HEK293 (cell line): ENCODE measurements at regions not wholly inside any gene's neighbourhood (a gene's known extent, or its start where the extent isn't known, plus 50 kb on each side); places are given as distances from the start of the nearest gene placed in this dataset.

Source experiments
- CTCF ChIA-PET: fragments of 350-600 bp; formaldehyde crosslinking; extraction: SDS; loops from one replicate; lab custom pipeline; 2021; ENCODE audit warnings: antibody characterized with exemption; lab: Yijun Ruan, JAX
- POLR2A ChIA-PET: fragments of 300-600 bp; formaldehyde crosslinking; extraction: SDS; loops from one replicate; lab custom pipeline; 2020; ENCODE audit warnings: antibody characterized with exemption, inconsistent platforms; lab: Yijun Ruan, JAX
- H3K27ac ChIP-seq: fragments of 200-500 bp; sonication (Bioruptor generic); 2 replicates; pipeline ENCODE4 v1.5.1; 2014; ENCODE audit warnings: low read depth, low read length, control low read depth, inconsistent platforms; ENCODE audit errors: extremely low read depth
- H3K36me3 ChIP-seq, 2 experiments: fragments of 200-500 bp in 1 of 2; sonication (Bioruptor generic) in 1 of 2; 1 replicate in 1 of 2; 2 replicates in 1 of 2; pipeline ENCODE4 v1.5.1; 2014 to 2017; ENCODE audit warnings: inconsistent platforms in 2 of 2, low read length in 2 of 2; ENCODE audit not compliant: control insufficient read depth in 2 of 2, insufficient read depth in 1 of 2
- H3K4me1 ChIP-seq: fragments of 200-500 bp; sonication (Bioruptor generic); 2 replicates; pipeline ENCODE4 v1.5.1; 2014; ENCODE audit warnings: mild to moderate bottlenecking, low read length, inconsistent platforms; ENCODE audit not compliant: control insufficient read depth, insufficient read depth
- H3K4me3 ChIP-seq: 2 replicates; pipeline ENCODE4 v1.5.1; 2011; ENCODE audit warnings: low read depth, mild to moderate bottlenecking, control low read depth, low read length, moderate library complexity
- H3K9me3 ChIP-seq: fragments of 200-500 bp; sonication (Bioruptor generic); 2 replicates; pipeline ENCODE4 v1.5.1; 2014; ENCODE audit warnings: low read depth, low read length, inconsistent platforms; ENCODE audit not compliant: control insufficient read depth, insufficient read depth
- BCL11A ChIP-seq: fragments of 450-650 bp; formaldehyde crosslinking; IDR thresholded peaks from 2 replicates; pipeline ENCODE4 v1.5.1; 2016; ENCODE audit warnings: low read depth, missing biosample characterization, missing genetic modification characterization
- GFI1B ChIP-seq: fragments of 450-650 bp; formaldehyde crosslinking; IDR thresholded peaks from 2 replicates; pipeline ENCODE4 v1.5.1; 2016; ENCODE audit warnings: missing biosample characterization, missing genetic modification characterization
- HOXA7 ChIP-seq: sonication (generic); formaldehyde crosslinking; IDR thresholded peaks from 2 replicates; pipeline ENCODE4 v1.8.1; 2022; ENCODE audit warnings: missing genetic modification reagents, borderline replicate concordance
- INSM2 ChIP-seq: fragments of 450-650 bp; formaldehyde crosslinking; IDR thresholded peaks from 2 replicates; pipeline ENCODE4 v1.5.1; 2016; ENCODE audit warnings: missing biosample characterization, missing genetic modification characterization
- KLF1 ChIP-seq: fragments of 450-650 bp; formaldehyde crosslinking; IDR thresholded peaks from 2 replicates; pipeline ENCODE4 v1.5.1; 2016; ENCODE audit warnings: missing biosample characterization, missing genetic modification characterization
- KLF7 ChIP-seq: fragments of 450-650 bp; formaldehyde crosslinking; IDR thresholded peaks from 2 replicates; pipeline ENCODE4 v1.5.1; 2016; ENCODE audit warnings: missing biosample characterization, missing genetic modification characterization, borderline replicate concordance
- PRDM4 ChIP-seq: fragments of 450-650 bp; formaldehyde crosslinking; IDR thresholded peaks from 2 replicates; pipeline ENCODE4 v1.5.1; 2017; ENCODE audit warnings: missing biosample characterization, missing genetic modification characterization
- SCRT1 ChIP-seq: fragments of 450-650 bp; formaldehyde crosslinking; IDR thresholded peaks from 2 replicates; pipeline ENCODE4 v1.5.1; 2016; ENCODE audit warnings: missing biosample characterization, missing genetic modification characterization, borderline replicate concordance
- SP7 ChIP-seq: fragments of 450-650 bp; formaldehyde crosslinking; IDR thresholded peaks from 2 replicates; pipeline ENCODE4 v1.5.1; 2016; ENCODE audit warnings: missing biosample characterization, missing genetic modification characterization
- YY1 ChIP-seq: fragments of 450-650 bp; formaldehyde crosslinking; IDR thresholded peaks from 2 replicates; pipeline ENCODE4 v1.5.1; 2018; ENCODE audit warnings: missing biosample characterization, missing genetic modification characterization
- ZBTB49 ChIP-seq: fragments of 450-650 bp; formaldehyde crosslinking; IDR thresholded peaks from 2 replicates; pipeline ENCODE4 v1.5.1; 2016; ENCODE audit warnings: missing biosample characterization, missing genetic modification characterization, low read depth
- ZNF157 ChIP-seq: fragments of 450-650 bp; formaldehyde crosslinking; IDR thresholded peaks from 2 replicates; pipeline ENCODE4 v1.5.1; 2016; ENCODE audit warnings: missing biosample characterization, missing genetic modification characterization
- ZNF223 ChIP-seq: fragments of 450-650 bp; formaldehyde crosslinking; IDR thresholded peaks from 2 replicates; pipeline ENCODE4 v1.5.1; 2016; ENCODE audit warnings: missing biosample characterization, missing genetic modification characterization
- ZNF239 ChIP-seq: fragments of 450-650 bp; formaldehyde crosslinking; IDR thresholded peaks from 2 replicates; pipeline ENCODE4 v1.5.1; 2016; ENCODE audit warnings: missing biosample characterization, missing genetic modification characterization
- ZNF274 ChIP-seq, 2 experiments: fragments of 200-500 bp in 1 of 2; fragments of 450-650 bp in 1 of 2; sonication (Bioruptor generic) in 1 of 2; formaldehyde crosslinking in 1 of 2; IDR thresholded peaks; 2 replicates each; pipeline versions ENCODE4 v1.5.1 to v1.6.1; 2014 to 2016; ENCODE audit warnings: borderline replicate concordance in 1 of 2, inconsistent platforms in 1 of 2, low read length in 1 of 2, missing biosample characterization in 1 of 2, missing genetic modification characterization in 1 of 2
- ZNF311 ChIP-seq: fragments of 450-650 bp; formaldehyde crosslinking; IDR thresholded peaks from 2 replicates; pipeline ENCODE4 v1.5.1; 2017; ENCODE audit warnings: missing biosample characterization, missing genetic modification characterization, borderline replicate concordance
- ZNF391 ChIP-seq: fragments of 450-650 bp; formaldehyde crosslinking; IDR thresholded peaks from 2 replicates; pipeline ENCODE4 v1.5.1; 2016; ENCODE audit warnings: low read depth, missing biosample characterization, missing genetic modification characterization, borderline replicate concordance
- ZNF394 ChIP-seq: fragments of 450-650 bp; formaldehyde crosslinking; IDR thresholded peaks from 2 replicates; pipeline ENCODE4 v1.5.1; 2016; ENCODE audit warnings: missing biosample characterization, missing genetic modification characterization, mild to moderate bottlenecking, moderate library complexity, borderline replicate concordance
- ZNF510 ChIP-seq: fragments of 450-650 bp; formaldehyde crosslinking; IDR thresholded peaks from 2 replicates; pipeline ENCODE4 v1.5.1; 2018; ENCODE audit warnings: mild to moderate bottlenecking, missing genetic modification characterization, missing biosample characterization; ENCODE audit not compliant: insufficient replicate concordance
- ZNF549 ChIP-seq: fragments of 450-650 bp; IDR thresholded peaks from 2 replicates; pipeline ENCODE4 v1.5.1; 2018; ENCODE audit warnings: missing biosample characterization, missing genetic modification characterization, mild to moderate bottlenecking, inconsistent platforms, moderate library complexity
- ZNF580 ChIP-seq: fragments of 450-650 bp; formaldehyde crosslinking; IDR thresholded peaks from 2 replicates; pipeline ENCODE4 v1.5.1; 2016; ENCODE audit warnings: missing biosample characterization, missing genetic modification characterization
- ZNF624 ChIP-seq: fragments of 450-650 bp; formaldehyde crosslinking; IDR thresholded peaks from 2 replicates; pipeline ENCODE4 v1.5.1; 2017; ENCODE audit warnings: missing biosample characterization, missing genetic modification characterization
- ZNF654 ChIP-seq: fragments of 450-650 bp; formaldehyde crosslinking; IDR thresholded peaks from 2 replicates; pipeline ENCODE4 v1.5.1; 2016; ENCODE audit warnings: low read depth, missing biosample characterization, missing genetic modification characterization
- ZNF664 ChIP-seq: fragments of 450-650 bp; formaldehyde crosslinking; IDR thresholded peaks from 2 replicates; pipeline ENCODE4 v1.5.1; 2016; ENCODE audit warnings: missing biosample characterization, missing genetic modification characterization
- ZNF677 ChIP-seq: fragments of 450-650 bp; IDR thresholded peaks from 2 replicates; pipeline ENCODE4 v1.5.0; 2018; ENCODE audit warnings: missing biosample characterization, mild to moderate bottlenecking, missing genetic modification characterization, moderate library complexity
- ZNF792 ChIP-seq: fragments of 450-650 bp; formaldehyde crosslinking; IDR thresholded peaks from 2 replicates; pipeline ENCODE4 v1.5.1; 2016; ENCODE audit warnings: missing biosample characterization, missing genetic modification characterization
- ZSCAN16 ChIP-seq: fragments of 450-650 bp; formaldehyde crosslinking; IDR thresholded peaks from 2 replicates; pipeline ENCODE4 v1.5.1; 2016; ENCODE audit warnings: missing biosample characterization, missing genetic modification characterization
- ZXDB ChIP-seq: fragments of 450-650 bp; formaldehyde crosslinking; IDR thresholded peaks from 2 replicates; pipeline ENCODE4 v1.5.1; 2016; ENCODE audit warnings: missing biosample characterization, missing genetic modification characterization

GRCh38 chr2:10980886-10981425 is 69.2 kb downstream of the KCNF1 start:
- Histone ChIP-seq H3K4me3 (no peak overlapping the region), H3K36me3 (no peaks in the 10 kb centered on the region), H3K4me1 (no peaks in the 10 kb centered on the region), H3K27ac (no peak overlapping the region), H3K9me3 (no peaks in the 10 kb centered on the region)
- ChIA-PET CTCF (no interaction called here), POLR2A (no interaction called here)
- TF ChIP-seq ZNF792 (tag by site-specific recombination), result no peak
- TF ChIP-seq HOXA7 (CRISPR knock-in tag), result no peak
- no peak for TF ChIP-seq KLF1 (tag by site-specific recombination)
- TF ChIP-seq YY1 (tag by site-specific recombination), result no peak
- no peak for TF ChIP-seq ZNF654 (tag by site-specific recombination)
- TF ChIP-seq INSM2, result no peak
- TF ChIP-seq BCL11A, result no peak
- no peak for TF ChIP-seq ZBTB49 (tag by site-specific recombination)
- no peak for TF ChIP-seq ZSCAN16 (tag by site-specific recombination)
- no peak for TF ChIP-seq ZXDB
- TF ChIP-seq ZNF549, result no peak
- TF ChIP-seq ZNF510, result no peak
- no peak for TF ChIP-seq ZNF677
- no peak for TF ChIP-seq ZNF624 (tag by site-specific recombination)

- Histone ChIP-seq H3K36me3 (no peaks in the 10 kb centered on the region), H3K4me3 (no peak overlapping the region), H3K4me1 (no peaks in the 10 kb centered on the region), H3K9me3 (no peaks in the 10 kb centered on the region)
- POLR2A ChIA-PET, result no interaction called here
- CTCF ChIA-PET, result no interaction called here
- TF ChIP-seq ZNF311 (tag by site-specific recombination) (no peak), ZNF394 (no peak), ZNF157 (tag by site-specific recombination) (no peak), KLF7 (tag by site-specific recombination) (no peak), ZNF274 (IDR thresholded peaks at IDR 0.05; ENCODE audit: low read length) (no peak), ZNF274 (tag by site-specific recombination; IDR thresholded peaks at IDR 0.05; ENCODE audit: borderline replicate concordance) (no peak), PRDM4 (tag by site-specific recombination) (no peak), ZNF223 (tag by site-specific recombination) (no peak), ZNF580 (tag by site-specific recombination) (no peak), SP7 (tag by site-specific recombination) (no peak), KLF1 (tag by site-specific recombination) (no peak), GFI1B (no peak), ZXDB (no peak), ZNF391 (tag by site-specific recombination) (no peak), ZNF664 (tag by site-specific recombination) (no peak), ZNF239 (no peak), SCRT1 (tag by site-specific recombination) (no peak)
- TF ChIP-seq, all 188 proteins: peak for 0
- H3K27ac ChIP-seq, result no peak overlapping the region
These were observed 69.7 kb downstream of the KCNF1 start for GRCh38 chr2:10981451-10981850.
